Parathyroid adenoma (tissue), 2 donors: ENCODE measurements at regions not wholly inside any gene's neighbourhood (a gene's known extent, or its start where the extent isn't known, plus 50 kb on each side); places are given as distances from the start of the nearest gene placed in this dataset.

Experiments
- H2AFZ ChIP-seq: fragments of 300-600 bp; sonication (generic); one replicate; pipeline ENCODE4 v1.7.0; 2017; ENCODE audit warnings: antibody characterized with exemption, mild to moderate bottlenecking
- H3K27ac ChIP-seq: fragments of 300-600 bp; sonication (generic); one replicate; pipeline ENCODE4 v1.7.0; 2017
- H3K27me3 ChIP-seq: fragments of 300-600 bp; sonication (generic); one replicate; pipeline ENCODE4 v1.7.0; 2017; ENCODE audit warnings: low read length; ENCODE audit not compliant: control insufficient read depth, insufficient read depth
- H3K36me3 ChIP-seq: fragments of 300-600 bp; sonication (generic); one replicate; pipeline ENCODE4 v1.7.0; 2017; ENCODE audit warnings: low read length; ENCODE audit not compliant: control insufficient read depth, insufficient read depth
- H3K4me1 ChIP-seq: fragments of 300-600 bp; sonication (generic); one replicate; pipeline ENCODE4 v1.7.0; 2017; ENCODE audit warnings: control low read depth
- H3K4me2 ChIP-seq: fragments of 300-600 bp; sonication (generic); one replicate; pipeline ENCODE4 v1.7.0; 2017; ENCODE audit warnings: low read length
- H3K4me3 ChIP-seq: fragments of 300-600 bp; sonication (generic); one replicate; pipeline ENCODE4 v1.7.0; 2017; ENCODE audit warnings: low read depth, low read length
- H3K79me2 ChIP-seq: fragments of 300-600 bp; sonication (generic); one replicate; pipeline ENCODE4 v1.7.0; 2017; ENCODE audit warnings: control low read depth
- H3K9ac ChIP-seq: fragments of 300-600 bp; sonication (generic); one replicate; pipeline ENCODE4 v1.7.0; 2017; ENCODE audit warnings: mild to moderate bottlenecking
- H3K9me3 ChIP-seq: fragments of 300-600 bp; sonication (generic); one replicate; pipeline ENCODE4 v1.7.0; 2017; ENCODE audit warnings: low read length; ENCODE audit not compliant: control insufficient read depth
- CTCF ChIP-seq: fragments of 300-600 bp; sonication (generic); IDR thresholded peaks from one replicate; pipeline ENCODE4 v1.7.0; 2017; ENCODE audit warnings: antibody characterized with exemption, mild to moderate bottlenecking
- donor health status: primary hyperparathyroidism.

DNA sequence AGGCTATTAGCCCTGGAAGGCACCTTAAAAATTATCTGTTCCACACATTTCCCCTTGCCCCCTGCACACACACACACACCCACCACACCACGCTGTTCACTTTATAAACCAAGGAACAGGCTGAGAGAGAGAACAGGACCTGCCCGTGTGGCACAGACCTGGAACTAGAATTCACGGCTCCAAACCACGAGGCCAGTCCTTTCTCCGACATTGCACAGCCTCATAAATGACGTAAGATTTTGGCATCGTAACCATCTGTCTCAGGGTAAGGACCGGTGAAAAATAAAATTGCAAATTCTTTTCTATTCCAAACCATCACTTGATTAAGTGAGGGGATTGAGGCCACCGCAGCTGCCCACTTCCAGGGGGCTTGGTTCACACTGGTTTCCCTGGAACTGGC is 330.3 kb downstream of the BCOR start:
- H3K9me3 ChIP-seq, result no peaks in the 10 kb centered on the region
- no peaks in the 10 kb centered on the region for H3K79me2 ChIP-seq
- no peaks in the 10 kb centered on the region for H3K27me3 ChIP-seq
- no peaks in the 10 kb centered on the region for H3K4me1 ChIP-seq
- no peak overlapping the region for H3K27ac ChIP-seq
- no peak overlapping the region for H2AFZ ChIP-seq
- TF ChIP-seq CTCF, result no peak
- no peak overlapping the region for H3K9ac ChIP-seq
- H3K36me3 ChIP-seq, result no peaks in the 10 kb centered on the region
- H3K4me3 ChIP-seq, result no peak overlapping the region
- H3K4me2 ChIP-seq, result no peak overlapping the region

DNA sequence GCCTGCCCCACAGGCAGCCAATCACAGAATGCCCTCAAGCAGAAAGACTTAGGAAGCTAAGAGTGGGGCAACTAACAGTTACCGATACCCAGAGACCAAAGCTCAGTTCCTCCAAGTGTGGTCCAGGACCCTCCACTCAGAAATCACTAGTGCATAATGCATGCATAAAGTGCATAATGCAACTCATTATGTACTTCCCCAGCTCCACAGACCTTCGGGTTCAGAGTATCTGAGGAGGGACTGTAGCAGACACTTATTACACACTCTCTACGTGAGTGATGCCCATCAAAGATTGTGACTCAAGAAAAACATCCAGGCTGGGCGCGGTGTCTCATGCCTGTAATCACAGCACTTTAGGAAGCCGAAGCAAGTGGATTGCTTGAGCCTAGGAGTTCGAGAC is 328.0 kb downstream of the BCOR start:
- Histone ChIP-seq H3K4me3 (no peak overlapping the region), H3K4me1 (no peaks in the 10 kb centered on the region), H3K9ac (no peak overlapping the region), H3K27ac (no peak overlapping the region), H3K27me3 (no peaks in the 10 kb centered on the region), H3K9me3 (no peaks in the 10 kb centered on the region), H3K79me2 (no peaks in the 10 kb centered on the region), H3K36me3 (no peaks in the 10 kb centered on the region), H3K4me2 (no peak overlapping the region), H2AFZ (no peak overlapping the region)
- TF ChIP-seq CTCF, result no peak

DNA sequence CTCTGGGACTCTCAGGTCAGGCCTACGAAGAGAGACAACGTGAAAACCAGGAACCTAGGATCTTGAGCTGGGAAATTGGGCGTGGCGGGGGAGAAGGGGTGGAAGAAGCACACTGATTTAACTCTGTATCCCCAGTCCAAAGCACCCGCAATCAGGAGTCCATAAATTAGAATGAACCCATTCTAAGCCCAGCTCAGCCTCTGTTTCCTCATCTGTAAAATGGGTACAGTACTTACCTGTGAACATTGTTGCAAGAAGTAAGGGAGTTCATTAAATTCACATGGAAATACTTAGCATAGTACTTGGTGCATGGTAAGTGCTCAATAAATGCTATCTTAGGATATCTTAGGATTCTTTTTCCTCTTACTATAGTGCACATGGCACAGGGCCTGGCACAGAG is 326.7 kb downstream of the BCOR start:
- Histone ChIP-seq H3K36me3 (no peaks in the 10 kb centered on the region), H3K79me2 (no peaks in the 10 kb centered on the region), H3K27me3 (no peaks in the 10 kb centered on the region), H2AFZ (no peak overlapping the region), H3K4me3 (no peak overlapping the region), H3K4me2 (no peak overlapping the region), H3K9me3 (no peaks in the 10 kb centered on the region), H3K27ac (no peak overlapping the region), H3K9ac (no peak overlapping the region), H3K4me1 (no peaks in the 10 kb centered on the region)
- TF ChIP-seq CTCF, result no peak

GRCh38 chrX:39772057-39772832 is 325.5 kb downstream of the BCOR start:
- TF ChIP-seq CTCF, result no peak
- H3K36me3 ChIP-seq, result no peaks in the 10 kb centered on the region
- H3K27me3 ChIP-seq, result no peaks in the 10 kb centered on the region
- no peaks in the 10 kb centered on the region for H3K79me2 ChIP-seq
- peak overlapping the region; percentile 60 for H2AFZ ChIP-seq
- no peak overlapping the region for H3K27ac ChIP-seq
- no peak overlapping the region for H3K4me2 ChIP-seq
- no peaks in the 10 kb centered on the region for H3K9me3 ChIP-seq
- H3K4me3 ChIP-seq, result no peak overlapping the region
- H3K4me1 ChIP-seq, result no peaks in the 10 kb centered on the region
- H3K9ac ChIP-seq, result no peak overlapping the region

- Histone ChIP-seq H3K4me2 (no peak overlapping the region), H3K4me1 (no peaks in the 10 kb centered on the region), H3K9ac (no peak overlapping the region), H3K79me2 (no peaks in the 10 kb centered on the region), H3K27me3 (no peaks in the 10 kb centered on the region), H2AFZ (no peak overlapping the region), H3K4me3 (no peak overlapping the region), H3K36me3 (no peaks in the 10 kb centered on the region), H3K9me3 (no peaks in the 10 kb centered on the region), H3K27ac (no peak overlapping the region)
- TF ChIP-seq CTCF, result no peak
Measured at GRCh38 chrX:39773150-39773549, 324.6 kb downstream of the BCOR start.
